ENCODE measurements at regions not wholly inside any gene's neighbourhood (a gene's known extent, or its start where the extent isn't known, plus 50 kb on each side); places are given as distances from the start of the nearest gene placed in this dataset.

- TF ChIP-seq EZH2phosphoT487 (IDR thresholded peaks at IDR 0.05; ENCODE audit: borderline replicate concordance) (no peak), REST (IDR thresholded peaks at IDR 0.05; ENCODE audit: low read depth) (no peak), CTCF (IDR thresholded peaks at IDR 0.05 in 2 of 3, conservative IDR thresholded peaks at IDR 0.05 in 1 of 3; ENCODE audit: borderline replicate concordance in 1 of 3, insufficient read depth in 1 of 3, low read depth in 2 of 3, low read length in 2 of 3) (no peak), YY1 (IDR thresholded peaks at IDR 0.05; ENCODE audit: extremely low read depth, insufficient replicate concordance, low read depth, low read length) (no peak), POLR2A (IDR thresholded peaks at IDR 0.05; ENCODE audit: borderline replicate concordance, extremely low read depth, insufficient read depth, insufficient read length) (no peak), ELF1 (IDR thresholded peaks at IDR 0.05; ENCODE audit: borderline replicate concordance, low read depth) (no peak), SIN3A (IDR thresholded peaks at IDR 0.05; ENCODE audit: low read depth) (no peak), CEBPB (IDR thresholded peaks at IDR 0.05; ENCODE audit: low read depth) (no peak)
- TF ChIP-seq, protein P1, sequence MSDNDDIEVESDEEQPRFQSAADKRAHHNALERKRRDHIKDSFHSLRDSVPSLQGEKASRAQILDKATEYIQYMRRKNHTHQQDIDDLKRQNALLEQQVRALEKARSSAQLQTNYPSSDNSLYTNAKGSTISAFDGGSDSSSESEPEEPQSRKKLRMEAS (IDR thresholded peaks at IDR 0.05) = no peak
Measured at GRCh38 chr4:12615822-12616221, 868.3 kb downstream of the RAB28 start.
